SK-N-SH (cell line): ENCODE measurements at regions not wholly inside any gene's neighbourhood (a gene's known extent, or its start where the extent isn't known, plus 50 kb on each side); places are given as distances from the start of the nearest gene placed in this dataset.
A peak's percentile ranks its signal among the peaks of the same experiment; 100 is the strongest.

Experiments used
- CTCF ChIA-PET: fragments of 300-600, 350-600 bp; formaldehyde crosslinking; extraction: SDS; loops from one replicate; lab custom pipeline; 2021; lab: Yijun Ruan, JAX
- POLR2A ChIA-PET: fragments of 350-600 bp; sonication (Branson Sonifier 250); formaldehyde crosslinking; extraction: SDS; loops from one replicate; lab custom pipeline; 2020; ENCODE audit warnings: antibody characterized with exemption, inconsistent platforms; lab: Yijun Ruan, JAX
- DNase-seq: peaks from one replicate; pipeline ENCODE4 v3.0.0; 2012
- H2AFZ ChIP-seq: fragments of 200-600 bp; sonication (generic); 2 replicates; pipeline ENCODE4 v1.8.1; 2016; ENCODE audit warnings: antibody characterized with exemption, mild to moderate bottlenecking, low read depth
- H3F3A ChIP-seq: fragments of 200-600 bp; sonication (generic); replicated peaks from 2 replicates; pipeline ENCODE3; 2016; ENCODE audit warnings: antibody characterized with exemption, mild to moderate bottlenecking; ENCODE audit not compliant: insufficient read depth
- H3K27ac ChIP-seq, 2 experiments: fragments of 200-500 bp in 1 of 2; fragments of 200-600 bp in 1 of 2; sonication (Bioruptor generic) in 1 of 2; sonication (generic), shearing (Covaris generic) in 1 of 2; 2 replicates each; pipeline versions ENCODE4 v1.5.1 to v1.6.1; 2014 to 2016; ENCODE audit warnings: low read depth in 2 of 2, inconsistent platforms in 1 of 2, low read length in 1 of 2, mild to moderate bottlenecking in 1 of 2, mixed read lengths in 1 of 2
- H3K27me3 ChIP-seq: fragments of 200-600 bp; sonication (generic), shearing (Covaris generic); 2 replicates; pipeline ENCODE4 v1.6.1; 2016; ENCODE audit warnings: mixed run types; ENCODE audit not compliant: insufficient read depth
- H3K36me3 ChIP-seq, 2 experiments: fragments of 200-500 bp in 1 of 2; fragments of 200-600 bp in 1 of 2; sonication (Bioruptor generic) in 1 of 2; sonication (generic) in 1 of 2; replicated peaks in 1 of 2; 2 replicates each; pipeline versions ENCODE3 to v1.5.1; 2014 to 2016; ENCODE audit warnings: low read length in 1 of 2, mild to moderate bottlenecking in 1 of 2; ENCODE audit not compliant: insufficient read depth in 2 of 2, control insufficient read depth in 1 of 2
- H3K4me1 ChIP-seq, 2 experiments: fragments of 200-500 bp in 1 of 2; fragments of 200-600 bp in 1 of 2; sonication (Bioruptor generic) in 1 of 2; sonication (generic), shearing (Covaris generic) in 1 of 2; 2 replicates each; pipeline versions ENCODE4 v1.5.1 to v1.6.1; 2014 to 2016; ENCODE audit warnings: low read depth in 1 of 2, low read length in 1 of 2, mixed run types in 1 of 2; ENCODE audit not compliant: insufficient read depth in 2 of 2, control insufficient read depth in 1 of 2
- H3K4me2 ChIP-seq: fragments of 200-600 bp; sonication (generic), shearing (Covaris generic); 2 replicates; pipeline ENCODE4 v1.6.1; 2017; ENCODE audit warnings: mixed run types
- H3K4me3 ChIP-seq, 2 experiments: fragments of 200-500 bp in 1 of 2; fragments of 200-600 bp in 1 of 2; sonication (Bioruptor generic) in 1 of 2; sonication (generic), shearing (Covaris generic) in 1 of 2; 2 replicates each; pipeline versions ENCODE4 v1.5.1 to v1.8.1; 2014 to 2016; ENCODE audit warnings: low read depth in 2 of 2, inconsistent platforms in 1 of 2, low read length in 1 of 2, mild to moderate bottlenecking in 1 of 2, mixed read lengths in 1 of 2, moderate library complexity in 1 of 2
- H3K79me2 ChIP-seq: fragments of 200-600 bp; sonication (generic); 2 replicates; pipeline ENCODE4 v1.8.1; 2017; ENCODE audit warnings: mild to moderate bottlenecking; ENCODE audit not compliant: insufficient read depth
- H3K9ac ChIP-seq: fragments of 200-600 bp; sonication (generic); 2 replicates; pipeline ENCODE4 v1.6.1; 2017; ENCODE audit warnings: mixed run types
- H3K9me2 ChIP-seq: fragments of 200-600 bp; sonication (generic); 2 replicates; pipeline ENCODE4 v1.6.1; 2017; ENCODE audit warnings: mixed run types
- H3K9me3 ChIP-seq: fragments of 200-600 bp; sonication (generic); 2 replicates; pipeline ENCODE4 v1.6.1; 2017; ENCODE audit warnings: mixed run types, mild to moderate bottlenecking, moderate library complexity
- H4K20me1 ChIP-seq: fragments of 200-600 bp; sonication (generic); 2 replicates; pipeline ENCODE4 v1.6.1; 2017; ENCODE audit warnings: mild to moderate bottlenecking, mixed run types; ENCODE audit not compliant: insufficient read depth
- CHD2 ChIP-seq: fragments of 150-350 bp; IDR thresholded peaks from 2 replicates; pipeline ENCODE4 v1.6.1; 2018; ENCODE audit warnings: low read length; ENCODE audit not compliant: partially characterized antibody
- EP300 ChIP-seq, 2 experiments: IDR thresholded peaks; 2 replicates each; pipeline versions ENCODE4 v1.4.0 to v1.6.1; 2012; ENCODE audit warnings: borderline replicate concordance in 1 of 2, low read depth in 1 of 2, low read length in 1 of 2
- EZH2phosphoT487 ChIP-seq: fragments of 200-600 bp; sonication (generic); IDR thresholded peaks from 2 replicates; pipeline ENCODE4 v1.6.1; 2017; ENCODE audit warnings: low read depth, mixed run types, mild to moderate bottlenecking, antibody characterized with exemption, moderate library complexity, borderline replicate concordance
- GABPA ChIP-seq: IDR thresholded peaks from 2 replicates; pipeline ENCODE4 v1.4.0; 2012; ENCODE audit warnings: low read depth, mild to moderate bottlenecking
- GATA2 ChIP-seq: sonication (generic); formaldehyde crosslinking; IDR thresholded peaks from 2 replicates; pipeline ENCODE4 v1.5.0; 2020; ENCODE audit warnings: mild to moderate bottlenecking, missing genetic modification reagents
- IRF3 ChIP-seq: fragments of 150-350 bp; IDR thresholded peaks from 2 replicates; pipeline ENCODE4 v1.6.1; 2016; ENCODE audit warnings: mild to moderate bottlenecking, low read depth, low read length
- JUND ChIP-seq: IDR thresholded peaks from 2 replicates; pipeline ENCODE4 v1.4.0; 2012
- MAX ChIP-seq: IDR thresholded peaks from 2 replicates; pipeline ENCODE4 v1.4.0; 2012; ENCODE audit warnings: low read depth
- MEF2A ChIP-seq: IDR thresholded peaks from 2 replicates; pipeline ENCODE4 v1.4.0; 2012; ENCODE audit warnings: low read depth, borderline replicate concordance
- NFIC ChIP-seq: IDR thresholded peaks from 2 replicates; pipeline ENCODE4 v1.4.0; 2012; ENCODE audit warnings: borderline replicate concordance
- NRF1 ChIP-seq: IDR thresholded peaks from 2 replicates; pipeline ENCODE4 v1.6.1; 2012; ENCODE audit warnings: low read depth, mild to moderate bottlenecking, low read length
- PBX3 ChIP-seq: IDR thresholded peaks from 2 replicates; pipeline ENCODE4; 2012
- RCOR1 ChIP-seq: fragments of 150-350 bp; IDR thresholded peaks from 2 replicates; pipeline ENCODE4 v1.6.1; 2017; ENCODE audit warnings: antibody characterized with exemption, low read length
- REST ChIP-seq: IDR thresholded peaks from 2 replicates; pipeline ENCODE4 v1.6.1; 2012; ENCODE audit warnings: mild to moderate bottlenecking, low read depth, low read length, moderate library complexity
- RFX5 ChIP-seq: IDR thresholded peaks from 2 replicates; pipeline ENCODE4 v1.6.1; 2012; ENCODE audit warnings: mild to moderate bottlenecking, improper control_type of control experiment, low read length
- TCF12 ChIP-seq: IDR thresholded peaks from 2 replicates; pipeline ENCODE4 v1.4.0; 2012
- WGBS: methylation state at CpG from one replicate; pipeline ENCODE4 v1.1.6; 2017; ENCODE audit warnings: low lambda C conversion rate; 5-methylcytosine and 5-hydroxymethylcytosine counted together

GRCh38 chr3:81274671-81275070, 486.8 kb downstream of the GBE1 start (continued):
- TF ChIP-seq PBX3 (no peak), GATA2 (CRISPR knock-in tag) (no peak), CHD2 (no peak)

- no peaks in the 10 kb centered on the region; a peak in 1 of 4 replicates for H3K4me1 ChIP-seq
- H3K9me2 ChIP-seq = no peaks in the 10 kb centered on the region
- ChIA-PET POLR2A (no interaction called here), CTCF (interaction anchor here (1.0 to 1.7 kb wide), 2 partner anchors 11 to 16 kb away, joined by 4 to 6 read pairs; no protein-coding TSS in a partner anchor)
- DNase-seq = peak; percentile 16
- TF ChIP-seq EP300 (IDR thresholded peaks at IDR 0.05; ENCODE audit: borderline replicate concordance in 1 of 2, low read depth in 1 of 2, low read length in 1 of 2) (peak in 1 of 2 experiments; percentile 75; a peak in 1 of 4 replicates), IRF3 (no peak), GATA2 (CRISPR knock-in tag) (peak; percentile 73), TCF12 (0 out of 2 replicates have a peak, but pooled peaks have one; percentile 20), CHD2 (peak; percentile 41), GABPA (no peak)
- H3K9ac ChIP-seq = no peak overlapping the region
- no peak overlapping the region for H3K4me3 ChIP-seq
- H3K27ac ChIP-seq = peak overlapping the region in 1 of 2 experiments; percentile 69; a peak in 1 of 4 replicates
- no peaks in the 10 kb centered on the region for H3K9me3 ChIP-seq
- 0 out of 2 replicates have a peak overlapping the region, but pooled peaks have one; percentile 7 for H2AFZ ChIP-seq
- H4K20me1 ChIP-seq = no peaks in the 10 kb centered on the region
- H3K27me3 ChIP-seq = no peaks in the 10 kb centered on the region
- H3K79me2 ChIP-seq = no peaks in the 10 kb centered on the region
- no peaks in the 10 kb centered on the region for H3K36me3 ChIP-seq
- no peak overlapping the region for H3K4me2 ChIP-seq
- H3F3A ChIP-seq = peaks cover 5% of the 10 kb centered on the region
- WGBS = 28% methylated on average over 3 of the region's 3 CpGs
Measured at GRCh38 chr3:81270603-81271379, 490.7 kb downstream of the GBE1 start.

- no peaks in the 10 kb centered on the region for H3K79me2 ChIP-seq
- no peak overlapping the region for H2AFZ ChIP-seq
- 86% methylated on average over 4 of the region's 4 CpGs for WGBS
- no peaks in the 10 kb centered on the region for H3K36me3 ChIP-seq
- H4K20me1 ChIP-seq = no peaks in the 10 kb centered on the region
- POLR2A ChIA-PET = no interaction called here
- CTCF ChIA-PET = interaction anchor here (0.9 to 1.5 kb wide), 2 partner anchors 21 to 154 kb away, joined by 3 read pairs; no protein-coding TSS in a partner anchor
- H3K9me3 ChIP-seq = no peaks in the 10 kb centered on the region
- H3K9ac ChIP-seq = no peak overlapping the region
- no peak overlapping the region for H3K4me3 ChIP-seq
- no peaks in the 10 kb centered on the region for H3K27me3 ChIP-seq
- H3K27ac ChIP-seq = no peak overlapping the region
- peaks cover 5% of the 10 kb centered on the region for H3F3A ChIP-seq
- H3K9me2 ChIP-seq = no peaks in the 10 kb centered on the region
- no peak for DNase-seq
- H3K4me1 ChIP-seq = no peaks in the 10 kb centered on the region; a peak in 1 of 4 replicates
- no peak overlapping the region for H3K4me2 ChIP-seq
- TF ChIP-seq GATA2 (CRISPR knock-in tag) (no peak), GABPA (no peak), REST (no peak), RCOR1 (no peak), MEF2A (no peak), NFIC (no peak), EZH2phosphoT487 (no peak), NRF1 (no peak), JUND (no peak), EP300 (IDR thresholded peaks at IDR 0.05; ENCODE audit: borderline replicate concordance in 1 of 2, low read depth in 1 of 2, low read length in 1 of 2) (no peak), MAX (no peak), RFX5 (no peak), CHD2 (no peak)
Measured at GRCh38 chr3:81268526-81268925, 492.9 kb downstream of the GBE1 start.
